Globus pallidus (tissue), 1 donor: ENCODE measurements at regions not wholly inside any gene's neighbourhood (a gene's known extent, or its start where the extent isn't known, plus 50 kb on each side); places are given as distances from the start of the nearest gene placed in this dataset.
"Not testable (repeated sequence)": the region's sequence is repeated elsewhere in the genome, so short reads cannot be mapped to it uniquely, and the experiment has no call there.

Source experiments
- DNase-seq: peaks from one replicate; pipeline ENCODE4 v3.0.0-alpha.2; 2015; ENCODE audit warnings: low spot score

DNA sequence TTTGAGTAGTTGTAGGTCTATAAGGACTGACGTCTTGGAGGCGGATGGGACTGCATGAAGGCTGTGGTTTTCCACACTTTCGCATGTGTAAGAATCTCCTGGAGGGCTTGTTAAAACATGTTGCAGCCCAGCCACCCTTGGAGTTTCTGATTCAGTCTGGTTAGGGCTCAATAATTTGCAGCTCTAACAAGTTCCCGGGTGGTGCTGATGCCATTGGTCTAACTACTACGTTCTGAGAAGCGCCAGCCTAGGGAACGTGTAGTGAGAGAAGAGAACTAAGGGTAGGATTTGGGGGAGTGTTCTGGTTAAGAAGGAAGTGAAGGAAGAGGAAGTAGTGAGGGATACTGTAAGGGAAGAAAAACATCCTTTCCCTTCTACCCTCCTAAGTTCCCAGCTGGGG lies 138.9 kb downstream of the LARP7 start:
- no peak for DNase-seq

DNA sequence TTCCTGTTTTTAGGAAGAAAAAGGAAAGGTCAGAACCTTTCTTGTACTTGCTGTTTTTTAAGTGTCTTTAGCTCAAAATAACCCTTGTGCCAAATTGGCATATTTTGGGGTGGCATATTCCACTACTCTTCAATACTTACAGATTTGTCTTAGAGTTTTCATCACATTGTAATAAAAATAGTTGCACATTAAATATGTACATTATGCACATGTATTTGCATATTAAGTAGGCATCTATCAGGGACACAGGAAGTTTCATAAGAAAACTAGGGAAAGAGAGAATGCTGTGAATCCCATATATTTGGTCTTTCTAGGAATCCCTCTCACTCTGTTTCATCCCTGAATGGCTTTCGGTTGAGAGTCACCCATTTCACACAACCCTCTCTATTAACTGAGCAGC lies 139.6 kb downstream of the LARP7 start:
- no peak for DNase-seq

GRCh38 chr4:112778520-112778919 lies 141.6 kb downstream of the LARP7 start:
- DNase-seq: no peak

DNA sequence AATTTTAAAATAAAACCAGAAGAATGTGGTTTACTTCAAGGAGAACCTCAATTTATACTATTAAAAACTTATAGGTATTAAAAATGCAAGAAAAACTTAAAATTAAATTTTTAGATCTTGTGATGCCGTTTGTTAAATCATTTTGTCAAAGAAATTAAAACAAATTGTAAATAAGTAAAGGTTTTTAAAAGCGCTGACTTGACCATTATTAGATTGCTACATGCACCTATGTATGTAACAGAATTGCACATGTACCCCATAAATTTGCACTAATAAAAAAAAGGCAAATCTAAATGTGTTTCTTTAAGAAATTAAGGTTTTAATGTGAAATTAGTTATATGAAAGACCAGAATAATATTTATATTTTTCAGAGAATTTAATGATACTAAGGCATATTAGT lies 156.1 kb downstream of the LARP7 start:
- no peak for DNase-seq

- no peak for DNase-seq
Measured at GRCh38 chr4:112800001-112800400, 163.1 kb downstream of the LARP7 start.

GRCh38 chr4:112801341-112801740 lies 164.4 kb downstream of the LARP7 start:
- DNase-seq: no peak

DNA sequence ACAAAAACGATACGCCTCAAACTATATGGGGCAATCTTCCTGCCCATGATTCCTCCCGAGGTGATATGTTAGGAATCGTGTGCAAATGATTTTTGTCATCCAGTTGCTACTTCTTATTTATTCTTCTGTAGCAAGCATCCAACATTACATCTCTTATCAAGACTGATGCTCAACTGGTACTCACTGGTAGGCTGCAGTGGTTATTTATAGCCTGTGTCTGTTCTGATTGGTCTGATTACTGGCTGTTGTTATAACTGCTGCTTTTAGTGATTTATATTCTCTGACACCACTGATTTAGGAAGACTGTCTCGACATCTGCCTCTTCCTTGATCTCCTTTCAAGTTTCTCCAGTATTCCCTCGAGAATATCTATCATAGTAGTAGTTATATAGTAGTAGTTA lies 165.8 kb downstream of the LARP7 start:
- DNase-seq: no peak

DNA sequence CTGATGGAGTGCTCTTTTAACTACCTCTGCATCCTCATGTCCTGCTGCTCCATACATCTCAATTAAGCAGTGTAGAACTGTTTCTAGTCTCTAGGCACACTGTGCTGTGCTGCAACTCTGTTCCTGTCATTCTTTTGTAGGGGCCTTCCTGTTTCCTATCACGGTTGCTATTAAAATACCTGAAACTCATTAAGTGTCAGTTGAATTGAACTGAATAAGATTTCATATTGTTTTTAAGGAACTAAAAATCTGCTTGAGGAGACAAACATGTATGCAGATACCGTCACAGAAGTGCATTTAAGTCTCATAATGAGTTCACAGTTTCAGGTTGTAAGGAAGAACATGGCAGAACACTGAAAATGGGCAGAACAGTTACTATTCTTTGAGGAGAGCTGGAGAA lies 170.1 kb downstream of the LARP7 start:
- DNase-seq: no peak

DNA sequence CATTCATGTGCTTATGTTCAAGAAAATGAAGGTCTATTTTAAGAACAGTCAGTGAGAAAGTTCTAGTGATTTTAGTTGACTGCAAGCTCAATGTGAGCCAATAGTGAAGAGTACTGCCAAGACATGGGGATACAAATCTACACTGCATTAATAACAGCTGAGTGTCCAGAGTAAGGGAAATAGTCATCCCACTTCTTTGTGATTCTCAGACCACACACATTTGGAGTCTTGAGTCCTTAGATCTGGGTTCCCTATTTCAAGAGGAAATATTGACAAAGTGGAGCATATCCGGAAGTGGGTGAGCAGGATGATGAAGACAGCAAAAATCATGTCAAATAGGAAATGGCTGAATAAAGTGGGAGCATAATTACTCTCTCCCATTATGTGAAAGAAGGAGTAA lies 171.1 kb downstream of the LARP7 start:
- DNase-seq: peak; percentile 39

GRCh38 chr4:112813790-112814189 lies 176.8 kb downstream of the LARP7 start:
- DNase-seq: no peak

- DNase-seq: peak; percentile 94
Measured at GRCh38 chr4:112817933-112818593, 181.1 kb downstream of the LARP7 start.

DNA sequence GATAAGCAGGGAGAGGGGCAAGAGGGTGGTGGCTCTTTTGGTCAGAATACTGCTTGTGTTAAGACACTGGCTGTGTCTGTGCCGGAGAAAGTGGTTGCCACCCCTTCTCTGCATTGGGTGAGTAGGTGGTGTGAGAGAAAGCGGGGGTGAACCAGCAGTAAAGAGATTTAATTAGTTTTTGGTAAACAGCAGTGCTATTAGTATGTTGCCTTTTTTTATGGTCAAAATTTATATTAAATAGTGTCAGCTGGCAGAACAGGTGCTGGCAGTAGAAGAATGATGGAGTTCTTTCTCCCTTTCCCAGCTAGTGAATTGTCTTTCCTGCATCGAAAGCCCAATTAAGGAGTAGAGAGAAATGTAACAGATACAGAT lies 181.6 kb downstream of the LARP7 start:
- no peak for DNase-seq

DNA sequence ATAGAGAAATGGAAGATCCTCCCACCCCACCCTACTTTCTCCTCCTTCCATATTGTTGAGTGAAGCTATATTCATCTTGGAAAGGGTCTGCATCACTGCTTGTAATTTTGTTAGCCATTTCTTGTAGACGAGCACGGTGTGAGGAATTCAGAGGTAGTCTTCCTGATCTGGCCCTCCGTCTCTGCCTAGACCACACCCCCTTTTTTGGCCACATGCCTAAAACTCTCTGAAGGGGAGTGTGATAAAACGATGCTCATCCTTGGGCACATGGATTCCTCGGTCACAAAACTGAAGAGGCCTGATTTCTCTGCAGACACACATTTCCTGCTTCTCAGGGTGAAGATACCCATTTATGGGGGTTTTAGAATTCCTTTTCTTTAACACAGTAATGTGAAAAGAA lies 182.8 kb downstream of the LARP7 start:
- DNase-seq: no peak

DNA sequence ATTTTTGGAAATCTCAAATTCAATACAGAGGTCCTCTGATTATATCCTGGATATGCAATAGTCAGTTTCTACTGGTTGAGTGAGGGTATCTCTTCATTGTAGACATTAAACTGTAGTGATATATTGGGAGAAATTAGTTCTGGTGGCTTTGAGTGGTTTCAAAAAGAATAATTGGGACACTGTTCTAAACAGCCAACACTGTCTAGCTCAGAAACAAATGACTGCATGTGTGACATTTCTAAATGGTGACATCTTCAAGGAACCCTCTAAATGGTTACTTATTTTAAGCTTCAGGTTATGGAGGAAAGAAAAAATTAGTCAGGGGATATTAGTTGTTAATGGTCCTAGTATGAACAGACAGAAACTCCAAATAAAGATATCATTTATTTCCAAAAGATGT lies 186.2 kb downstream of the LARP7 start:
- DNase-seq: peak; percentile 29

- no peak for DNase-seq
Measured at GRCh38 chr4:112823606-112824005, 186.7 kb downstream of the LARP7 start.

DNA sequence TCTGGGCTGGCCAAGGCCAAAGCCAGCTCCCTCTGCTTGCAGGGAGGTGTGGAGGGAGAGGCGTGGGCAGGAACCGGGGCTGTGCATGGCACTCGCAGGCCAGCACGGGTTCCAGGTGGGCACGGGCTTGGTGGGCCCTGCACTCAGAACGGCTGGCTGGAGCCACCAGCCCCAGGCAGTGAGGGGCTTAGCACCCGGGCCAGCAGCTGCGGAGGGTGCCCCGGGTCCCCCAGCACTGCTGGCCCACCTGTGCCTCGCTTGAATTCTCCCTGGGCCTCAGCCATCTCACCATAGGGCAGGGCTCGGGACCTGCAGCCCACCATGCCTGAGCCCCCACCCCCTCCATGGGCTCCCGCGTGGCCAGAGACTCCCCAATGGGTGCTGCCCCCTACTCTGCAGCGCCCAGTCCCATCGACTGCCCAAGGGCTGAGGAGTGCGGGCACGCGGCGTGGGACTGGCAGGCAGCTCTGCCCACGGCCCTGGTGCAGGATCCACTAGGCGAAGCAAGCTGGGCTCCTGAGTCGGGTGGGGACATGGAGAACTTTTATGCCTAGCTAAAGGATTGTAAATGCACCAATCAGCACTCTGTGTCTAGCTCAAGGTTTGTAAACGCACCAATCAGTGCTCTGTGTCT lies 193.9 kb downstream of the LARP7 start:
- DNase-seq: no peak

- DNase-seq: no peak
Measured at GRCh38 chr4:112832493-112832892, 195.6 kb downstream of the LARP7 start.

DNA sequence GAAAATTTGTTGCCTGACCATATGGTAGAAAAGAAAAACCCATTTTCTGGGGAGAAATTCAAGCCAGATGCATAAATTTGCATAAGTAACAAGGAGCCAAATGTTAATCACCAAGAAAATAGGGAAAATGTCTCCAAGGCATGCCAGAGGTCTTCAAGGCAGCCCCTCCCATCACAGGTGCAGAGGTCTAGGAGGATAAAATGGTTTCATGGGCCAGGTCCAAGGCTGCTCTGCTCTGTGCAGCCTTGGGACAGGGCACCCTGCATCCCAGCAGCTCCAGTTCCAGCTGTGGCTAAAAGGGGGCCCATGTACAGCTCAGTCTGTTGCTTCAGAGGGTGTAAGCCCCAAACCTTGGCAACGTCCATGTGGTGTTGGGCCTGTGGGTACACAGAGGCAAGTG lies 200.0 kb downstream of the LARP7 start:
- DNase-seq: no peak

- not testable (repeated sequence) for DNase-seq
Measured at GRCh38 chr4:112838015-112838414, 201.1 kb downstream of the LARP7 start.

DNA sequence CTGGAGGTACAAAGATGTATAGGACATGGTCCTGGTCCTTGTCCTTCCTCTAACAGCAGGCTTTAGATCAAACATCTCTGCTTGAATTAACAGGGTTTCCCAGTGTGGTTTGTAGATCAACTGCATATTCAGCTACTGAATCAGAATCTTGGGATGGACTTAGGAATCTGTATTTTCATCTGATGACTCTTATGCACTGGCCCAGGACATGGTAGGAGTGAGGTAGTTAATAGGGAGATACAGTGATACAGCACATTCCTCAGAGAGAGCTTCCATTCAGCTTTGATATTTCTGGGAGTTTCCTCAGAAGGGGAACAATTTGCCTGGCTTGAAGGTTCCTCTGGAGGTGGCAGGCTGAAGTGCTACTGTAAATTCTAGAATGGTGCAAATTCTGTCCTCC lies 203.1 kb downstream of the LARP7 start:
- DNase-seq: no peak

GRCh38 chr4:112840619-112841018 lies 203.7 kb downstream of the LARP7 start:
- no peak for DNase-seq

DNA sequence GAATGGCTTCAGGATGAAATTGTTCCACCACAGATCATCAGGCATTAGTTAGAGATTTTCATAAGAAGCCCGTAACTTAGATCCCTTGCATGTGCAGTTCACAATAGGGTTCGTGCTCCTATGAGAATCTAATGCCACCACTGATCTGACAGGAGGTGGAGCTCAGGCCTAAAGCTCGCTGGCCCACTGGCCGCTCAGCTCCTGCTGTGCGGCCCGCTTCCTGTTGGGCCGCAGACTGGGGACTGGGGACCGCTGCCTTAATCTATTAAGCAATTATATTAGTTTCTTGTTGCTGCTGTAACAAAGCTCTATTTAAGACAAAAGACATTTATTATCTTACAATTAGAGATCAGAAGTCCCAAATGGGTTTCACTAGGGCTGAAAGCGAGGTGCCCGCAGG lies 205.6 kb downstream of the LARP7 start:
- no peak for DNase-seq

GRCh38 chr4:112845386-112845785 lies 204.1 kb upstream of the ANK2 start:
- no peak for DNase-seq

- no peak for DNase-seq
Measured at GRCh38 chr4:112847045-112847444, 202.4 kb upstream of the ANK2 start.
